ENCODE measurements at regions not wholly inside any gene's neighbourhood (a gene's known extent, or its start where the extent isn't known, plus 50 kb on each side); places are given as distances from the start of the nearest gene placed in this dataset.

DNA sequence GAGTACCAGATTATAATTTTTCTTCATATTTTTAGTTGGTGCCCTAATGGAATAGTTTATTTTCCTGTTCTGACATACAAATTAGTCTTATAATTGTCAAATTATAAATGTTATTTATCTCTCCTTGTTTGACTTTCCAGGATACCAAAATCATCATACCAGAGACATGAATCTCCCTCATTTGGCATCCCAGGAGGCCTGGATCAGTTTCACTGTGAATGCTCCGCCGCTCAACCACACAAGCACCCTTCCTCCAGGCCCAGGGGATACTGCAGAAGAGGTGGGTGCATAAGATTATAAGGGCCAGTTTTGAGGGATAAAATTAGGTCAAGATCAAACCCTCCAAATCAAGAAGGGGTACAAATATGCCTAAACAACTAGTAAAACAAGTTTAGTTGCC lies 1229.3 kb downstream of the CDH12 start:
- TF ChIP-seq, protein P1, sequence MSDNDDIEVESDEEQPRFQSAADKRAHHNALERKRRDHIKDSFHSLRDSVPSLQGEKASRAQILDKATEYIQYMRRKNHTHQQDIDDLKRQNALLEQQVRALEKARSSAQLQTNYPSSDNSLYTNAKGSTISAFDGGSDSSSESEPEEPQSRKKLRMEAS (IDR thresholded peaks at IDR 0.05) = no peak
- TF ChIP-seq EGR1 (IDR thresholded peaks at IDR 0.05) (no peak), TEAD4 (IDR thresholded peaks at IDR 0.05) (no peak), CEBPB (IDR thresholded peaks at IDR 0.05) (no peak), YY1 (IDR thresholded peaks at IDR 0.05; ENCODE audit: low read depth) (no peak)
- TF ChIP-seq, protein P2, sequence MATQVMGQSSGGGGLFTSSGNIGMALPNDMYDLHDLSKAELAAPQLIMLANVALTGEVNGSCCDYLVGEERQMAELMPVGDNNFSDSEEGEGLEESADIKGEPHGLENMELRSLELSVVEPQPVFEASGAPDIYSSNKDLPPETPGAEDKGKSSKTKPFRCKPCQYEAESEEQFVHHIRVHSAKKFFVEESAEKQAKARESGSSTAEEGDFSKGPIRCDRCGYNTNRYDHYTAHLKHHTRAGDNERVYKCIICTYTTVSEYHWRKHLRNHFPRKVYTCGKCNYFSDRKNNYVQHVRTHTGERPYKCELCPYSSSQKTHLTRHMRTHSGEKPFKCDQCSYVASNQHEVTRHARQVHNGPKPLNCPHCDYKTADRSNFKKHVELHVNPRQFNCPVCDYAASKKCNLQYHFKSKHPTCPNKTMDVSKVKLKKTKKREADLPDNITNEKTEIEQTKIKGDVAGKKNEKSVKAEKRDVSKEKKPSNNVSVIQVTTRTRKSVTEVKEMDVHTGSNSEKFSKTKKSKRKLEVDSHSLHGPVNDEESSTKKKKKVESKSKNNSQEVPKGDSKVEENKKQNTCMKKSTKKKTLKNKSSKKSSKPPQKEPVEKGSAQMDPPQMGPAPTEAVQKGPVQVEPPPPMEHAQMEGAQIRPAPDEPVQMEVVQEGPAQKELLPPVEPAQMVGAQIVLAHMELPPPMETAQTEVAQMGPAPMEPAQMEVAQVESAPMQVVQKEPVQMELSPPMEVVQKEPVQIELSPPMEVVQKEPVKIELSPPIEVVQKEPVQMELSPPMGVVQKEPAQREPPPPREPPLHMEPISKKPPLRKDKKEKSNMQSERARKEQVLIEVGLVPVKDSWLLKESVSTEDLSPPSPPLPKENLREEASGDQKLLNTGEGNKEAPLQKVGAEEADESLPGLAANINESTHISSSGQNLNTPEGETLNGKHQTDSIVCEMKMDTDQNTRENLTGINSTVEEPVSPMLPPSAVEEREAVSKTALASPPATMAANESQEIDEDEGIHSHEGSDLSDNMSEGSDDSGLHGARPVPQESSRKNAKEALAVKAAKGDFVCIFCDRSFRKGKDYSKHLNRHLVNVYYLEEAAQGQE (IDR thresholded peaks at IDR 0.05; ENCODE audit: low read depth) = no peak
- TF ChIP-seq, protein P3, sequence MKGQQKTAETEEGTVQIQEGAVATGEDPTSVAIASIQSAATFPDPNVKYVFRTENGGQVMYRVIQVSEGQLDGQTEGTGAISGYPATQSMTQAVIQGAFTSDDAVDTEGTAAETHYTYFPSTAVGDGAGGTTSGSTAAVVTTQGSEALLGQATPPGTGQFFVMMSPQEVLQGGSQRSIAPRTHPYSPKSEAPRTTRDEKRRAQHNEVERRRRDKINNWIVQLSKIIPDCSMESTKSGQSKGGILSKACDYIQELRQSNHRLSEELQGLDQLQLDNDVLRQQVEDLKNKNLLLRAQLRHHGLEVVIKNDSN (IDR thresholded peaks at IDR 0.05) = no peak

All from Ishikawa (cell line).